ENCODE measurements at regions not wholly inside any gene's neighbourhood (a gene's known extent, or its start where the extent isn't known, plus 50 kb on each side); places are given as distances from the start of the nearest gene placed in this dataset.

DNA sequence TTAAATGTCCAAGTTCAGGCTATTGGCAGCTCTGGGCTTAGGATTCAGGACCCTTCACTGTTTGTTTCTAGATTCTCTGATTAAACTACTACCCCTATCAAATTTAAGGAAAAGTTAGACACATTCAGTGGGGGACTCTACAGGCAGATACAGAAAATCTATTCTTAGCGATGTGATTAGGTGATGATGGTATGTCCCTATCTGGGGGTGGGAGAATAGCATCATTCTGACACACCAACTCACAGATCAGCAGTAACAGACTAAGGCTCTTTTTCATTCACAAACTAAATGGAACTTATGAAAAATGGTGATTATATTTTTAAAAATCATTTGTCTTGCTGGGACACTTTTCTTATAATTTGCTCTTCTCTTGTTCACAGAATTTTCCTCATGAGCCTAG, 232.9 kb upstream of the CDH2 start:
- TF ChIP-seq CTCF (IDR thresholded peaks at IDR 0.05) = no peak
- TF ChIP-seq POLR2A (IDR thresholded peaks at IDR 0.05) = no peak

All from lower leg skin (tissue), 3 donors.